NCI-H1436 (cell line): ENCODE measurements at regions not wholly inside any gene's neighbourhood (a gene's known extent, or its start where the extent isn't known, plus 50 kb on each side); places are given as distances from the start of the nearest gene placed in this dataset.
A peak's percentile ranks its signal among the peaks of the same experiment; 100 is the strongest.

Experiments
- DNase-seq: peaks from one replicate; lab custom pipeline; 2025; lab: John Stamatoyannopoulos, UW

DNA sequence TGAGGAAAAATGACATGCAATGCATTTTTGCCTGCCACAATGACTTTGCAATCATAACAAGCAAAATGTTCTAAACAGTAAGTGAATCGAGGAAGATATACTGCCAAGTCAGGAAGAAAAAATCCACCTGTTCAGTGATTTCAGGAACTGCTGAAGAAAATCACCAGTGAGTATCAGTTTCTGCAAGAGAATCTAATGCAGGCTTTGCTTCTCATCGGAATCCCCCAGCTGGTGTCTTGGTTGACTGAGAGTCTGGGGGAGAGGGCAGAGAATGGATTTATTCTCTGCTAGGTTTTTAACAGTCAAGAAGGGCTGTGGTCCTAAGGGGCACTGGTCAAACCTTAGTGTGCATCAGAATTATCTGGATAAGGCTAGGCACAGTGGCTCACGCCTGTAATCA, 363.4 kb downstream of the CDH26 start:
- no peak for DNase-seq

DNA sequence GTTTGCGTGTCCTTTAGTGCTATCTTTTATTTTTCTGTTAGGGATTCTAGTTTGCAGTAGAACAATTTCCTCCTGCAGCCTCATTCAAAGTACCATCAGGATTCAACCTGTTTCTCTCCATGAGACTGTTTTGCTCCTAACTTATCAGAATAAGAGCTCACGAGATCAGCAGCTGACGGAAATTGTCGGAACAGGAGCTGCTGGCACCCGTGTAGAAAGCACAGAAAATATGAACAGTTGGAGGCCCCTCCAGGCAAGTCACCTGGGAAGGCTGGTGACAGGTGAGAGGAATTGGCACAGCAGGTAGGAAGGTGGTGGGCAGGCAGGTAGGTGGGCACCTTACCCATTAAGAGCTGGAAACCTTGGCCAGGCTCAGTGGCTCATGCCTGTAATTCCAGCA, 368.6 kb downstream of the CDH26 start:
- DNase-seq, result no peak

DNA sequence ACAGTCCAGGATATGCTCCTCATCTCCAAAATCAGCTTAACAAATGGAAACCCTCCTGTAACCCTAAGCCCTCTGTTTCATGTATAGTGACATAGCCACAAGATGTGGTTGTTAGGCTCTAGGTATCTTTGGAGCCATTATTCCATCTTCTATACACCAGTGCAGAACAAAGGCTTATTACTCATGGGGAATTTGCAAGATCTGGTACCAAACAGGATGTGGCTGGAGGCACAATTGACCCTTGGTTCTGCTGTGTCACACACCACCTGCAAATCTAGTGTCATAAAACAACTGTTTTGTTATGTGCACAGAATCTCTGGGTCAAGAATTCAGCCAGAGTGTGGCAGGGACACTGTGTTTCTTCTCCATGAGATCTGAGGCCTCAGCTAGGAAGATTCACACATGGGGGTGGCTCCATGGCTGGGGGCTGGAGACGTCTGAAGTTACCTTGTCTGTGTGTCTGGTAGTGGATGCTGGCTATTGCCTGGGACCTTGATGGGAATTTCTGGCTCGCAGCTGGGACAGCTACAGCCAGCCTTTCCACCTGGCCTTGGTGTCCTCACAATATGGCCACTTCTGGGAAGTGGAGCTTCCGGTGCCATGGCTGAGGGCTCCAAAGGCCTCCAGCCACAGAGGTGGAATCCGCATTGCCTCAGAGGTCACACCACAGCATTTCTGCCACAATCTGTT, 369.9 kb downstream of the CDH26 start:
- no peak for DNase-seq

DNA sequence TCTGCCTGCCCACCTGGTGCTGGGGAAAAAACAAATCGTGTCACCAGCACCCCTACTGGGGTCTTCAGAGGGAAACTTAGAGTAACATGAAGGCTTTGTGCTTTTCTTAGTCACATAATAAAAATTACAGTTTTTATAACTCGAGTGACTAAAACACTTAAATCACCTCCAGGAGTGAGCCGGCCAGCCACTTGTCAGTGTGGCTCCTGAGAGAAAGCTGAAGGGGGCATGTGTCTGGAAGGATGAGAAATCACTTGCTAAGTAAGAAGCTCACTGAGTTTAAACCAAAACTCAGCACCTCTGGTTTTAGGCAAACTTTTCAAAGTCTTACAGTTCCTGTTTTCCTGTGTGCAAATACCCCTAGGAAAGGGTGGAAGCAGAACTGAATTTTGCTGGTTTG, 372.2 kb downstream of the CDH26 start:
- no peak for DNase-seq

DNA sequence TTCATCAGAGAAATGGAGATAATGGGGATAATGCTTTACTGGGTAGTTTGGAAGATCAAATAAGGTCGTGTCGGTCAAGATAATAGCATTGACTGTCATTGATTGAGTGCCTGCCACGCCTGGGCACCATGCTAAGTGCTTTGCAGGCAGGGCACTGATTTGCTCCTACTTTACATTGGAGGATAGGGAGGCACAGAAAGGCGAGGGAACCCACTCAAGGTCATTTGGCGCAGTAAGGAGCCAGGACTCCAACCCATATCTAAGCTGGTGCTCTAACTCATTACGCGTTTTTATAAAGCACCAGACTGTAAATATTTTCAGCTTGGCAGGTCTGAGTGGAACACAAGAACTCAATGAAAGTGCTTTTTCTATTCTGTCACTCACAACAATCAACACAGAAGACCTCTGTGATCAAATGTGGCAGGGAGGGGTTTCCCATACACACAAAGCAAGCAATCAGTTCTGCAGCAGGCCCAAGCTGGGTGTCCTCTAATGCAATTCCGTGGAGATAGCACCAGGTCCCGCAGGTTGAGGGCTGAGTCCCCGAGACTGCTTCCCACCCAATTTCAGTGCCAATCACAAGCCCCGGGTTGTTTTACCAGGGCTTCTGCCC, 373.6 kb downstream of the CDH26 start:
- DNase-seq, result no peak

DNA sequence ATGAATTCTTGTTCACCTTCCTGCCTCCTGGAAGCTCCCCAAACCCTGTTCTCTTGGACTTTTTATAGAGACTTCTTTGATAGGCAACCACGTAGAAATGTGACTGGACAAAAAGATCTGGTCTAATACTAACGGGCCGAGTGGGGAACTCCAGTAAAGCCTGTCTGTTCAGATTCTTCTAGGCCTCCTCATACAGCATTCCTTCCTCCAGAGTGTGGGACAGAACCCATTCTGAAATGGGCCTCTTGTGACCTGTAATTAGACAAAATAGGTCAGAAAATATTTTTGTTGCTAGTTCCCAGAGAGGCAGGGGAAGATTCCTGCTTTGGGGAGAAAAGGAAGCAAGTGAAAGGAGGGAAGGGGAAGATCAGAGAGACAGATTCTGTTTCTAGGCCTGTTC, 374.3 kb downstream of the CDH26 start:
- DNase-seq, result no peak

DNA sequence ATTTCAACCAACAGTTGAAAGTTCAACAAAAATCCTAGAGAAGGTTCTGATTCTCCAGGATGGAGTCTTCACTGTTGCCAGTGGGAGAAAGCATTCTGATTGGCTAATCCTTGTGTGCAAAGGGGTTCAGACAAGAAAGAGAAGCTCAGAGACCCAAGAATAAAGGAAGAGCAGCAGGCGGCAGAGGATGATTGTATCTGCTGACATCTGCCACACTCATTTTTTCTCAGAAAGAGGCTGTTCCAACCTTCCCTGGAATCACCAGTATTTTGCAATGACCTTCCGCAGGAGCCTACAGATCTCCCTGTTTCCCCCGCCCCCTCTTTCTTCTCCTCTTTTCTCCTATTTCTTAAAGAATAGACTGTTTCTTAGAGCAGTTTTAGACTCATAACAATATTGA, 376.7 kb downstream of the CDH26 start:
- no peak for DNase-seq

DNA sequence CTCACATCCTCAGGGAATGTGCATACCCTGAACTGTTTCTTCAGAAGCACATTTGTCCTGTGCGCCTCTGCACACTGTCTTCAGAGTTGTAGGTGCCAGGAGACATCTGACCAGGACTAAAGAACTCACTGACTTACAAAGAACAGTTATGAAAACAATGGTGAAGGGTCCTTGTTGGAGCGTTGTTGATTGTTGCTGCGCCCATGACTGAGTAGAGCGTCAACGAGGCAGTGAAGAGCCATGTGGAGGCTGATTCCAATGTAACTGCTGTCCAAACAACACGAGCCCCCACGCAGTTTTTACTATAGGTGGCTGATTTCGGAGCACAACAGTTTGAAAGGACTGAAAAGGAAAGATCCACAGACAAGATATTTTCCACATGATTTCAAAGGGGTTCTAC, 380.3 kb downstream of the CDH26 start:
- no peak for DNase-seq

DNA sequence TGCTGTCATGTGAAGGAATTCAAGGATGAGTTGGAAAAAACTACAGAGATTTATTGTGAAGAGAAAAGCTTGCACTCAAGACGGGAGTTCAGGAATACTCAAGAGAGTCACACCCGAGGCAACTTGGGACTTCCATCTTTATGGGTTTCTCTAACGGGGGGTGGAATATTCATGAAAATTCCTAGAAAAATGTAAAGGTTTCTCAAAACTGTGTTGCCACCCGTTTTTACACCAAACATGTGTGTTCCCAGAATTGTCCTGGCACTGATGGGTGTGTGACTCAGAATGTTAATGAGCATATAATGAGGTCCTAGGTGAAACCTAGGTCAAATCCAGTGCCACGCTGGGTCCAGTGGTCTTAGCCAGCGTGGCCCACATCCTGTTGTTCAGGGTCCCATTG, 381.5 kb downstream of the CDH26 start:
- DNase-seq, result no peak

DNA sequence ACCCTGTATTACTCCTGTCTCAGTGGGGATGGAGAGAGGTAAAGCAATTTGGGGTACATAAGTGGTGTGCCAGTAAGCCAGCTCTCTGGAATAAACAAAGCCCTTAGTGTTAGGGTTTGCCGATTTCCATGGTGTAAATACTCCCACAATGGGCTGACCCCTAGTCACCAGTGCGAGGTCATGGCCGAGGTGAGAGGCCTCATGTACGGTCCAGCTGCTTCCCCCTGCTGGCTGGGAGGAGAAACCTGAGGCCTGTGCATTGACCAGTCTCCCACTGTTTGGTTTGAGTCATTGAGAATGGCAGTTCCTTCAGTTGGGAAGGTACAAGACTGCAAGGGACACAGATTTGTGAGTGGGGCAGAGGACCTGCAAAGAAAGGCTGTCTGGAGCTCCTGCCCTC, 382.0 kb downstream of the CDH26 start:
- DNase-seq, result no peak

DNA sequence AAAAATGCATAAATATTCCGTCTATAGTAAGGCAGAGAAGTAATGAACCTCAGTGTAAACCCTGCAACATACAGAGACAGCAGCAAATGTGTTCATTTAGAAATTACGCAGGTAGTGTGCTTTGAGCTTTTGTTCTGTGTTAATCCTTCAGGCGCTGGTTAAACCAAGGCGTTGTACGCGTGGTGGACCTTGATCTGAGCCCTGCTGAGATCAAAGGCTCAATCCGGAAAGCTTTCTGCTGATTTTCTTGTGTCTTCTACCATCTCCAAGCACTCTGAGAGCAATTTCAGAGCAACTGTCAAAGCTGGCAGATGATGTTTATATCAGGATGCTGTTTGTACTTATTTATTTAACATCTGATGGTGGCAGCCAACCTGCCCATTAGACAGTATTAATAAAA, 382.8 kb downstream of the CDH26 start:
- no peak for DNase-seq

DNA sequence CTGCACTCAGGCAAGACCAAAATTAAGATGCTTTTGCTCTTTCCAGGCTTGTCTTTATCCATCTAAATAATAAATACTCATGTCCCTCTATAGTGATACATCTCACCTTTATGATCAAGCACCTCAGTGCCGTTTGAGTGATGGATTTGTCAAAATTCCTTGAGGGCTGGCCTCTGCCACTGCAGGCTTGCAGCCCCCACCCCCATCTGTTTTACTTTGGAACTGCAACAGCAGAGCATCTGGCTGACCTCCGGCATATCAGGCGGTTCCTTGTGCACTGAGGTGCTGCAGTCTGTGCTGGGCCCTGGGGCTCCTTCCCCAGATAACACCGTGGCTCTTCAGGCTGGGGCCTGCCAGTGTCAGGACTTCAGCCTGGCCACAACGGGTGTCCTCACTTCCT, 386.9 kb downstream of the CDH26 start:
- no peak for DNase-seq

DNA sequence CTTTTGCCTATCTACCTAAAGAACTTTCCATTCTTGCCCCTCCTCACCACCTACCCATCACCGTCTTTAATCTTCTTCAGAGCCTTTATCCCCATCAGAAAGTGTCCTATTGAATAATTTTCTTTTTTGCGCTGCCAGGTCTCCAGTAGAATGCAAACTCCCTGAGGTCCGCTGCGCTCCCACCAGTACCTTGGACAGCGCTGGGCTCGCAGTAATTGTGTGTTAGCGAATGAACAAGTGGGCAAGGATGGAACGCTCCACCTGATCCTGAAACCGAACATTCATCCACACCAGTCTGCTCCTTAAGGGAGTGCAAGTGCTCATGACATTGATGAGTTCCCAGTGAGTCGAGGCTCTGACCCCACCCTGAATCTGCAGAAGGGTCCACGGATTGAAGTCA, 391.2 kb downstream of the CDH26 start:
- no peak for DNase-seq

DNA sequence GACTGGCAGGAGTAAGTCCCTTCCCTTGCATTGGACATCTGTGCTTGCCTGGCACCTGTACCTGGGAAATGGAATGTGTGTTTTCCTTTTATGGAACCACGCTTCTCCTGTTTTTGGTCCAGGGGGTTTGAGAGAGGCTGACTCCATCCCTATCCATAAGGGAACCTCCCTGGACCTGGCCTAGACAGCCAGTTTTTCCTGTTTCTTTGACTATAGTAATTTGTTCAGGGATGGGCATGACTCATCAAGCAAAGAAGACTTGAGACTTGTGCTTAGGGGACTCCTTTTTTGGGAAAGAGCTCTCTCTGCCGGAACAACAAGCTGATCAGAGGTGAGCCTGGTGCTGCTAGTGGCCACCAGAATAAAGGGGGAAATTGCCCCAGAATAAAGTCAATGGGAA, 393.8 kb downstream of the CDH26 start:
- DNase-seq, result no peak

DNA sequence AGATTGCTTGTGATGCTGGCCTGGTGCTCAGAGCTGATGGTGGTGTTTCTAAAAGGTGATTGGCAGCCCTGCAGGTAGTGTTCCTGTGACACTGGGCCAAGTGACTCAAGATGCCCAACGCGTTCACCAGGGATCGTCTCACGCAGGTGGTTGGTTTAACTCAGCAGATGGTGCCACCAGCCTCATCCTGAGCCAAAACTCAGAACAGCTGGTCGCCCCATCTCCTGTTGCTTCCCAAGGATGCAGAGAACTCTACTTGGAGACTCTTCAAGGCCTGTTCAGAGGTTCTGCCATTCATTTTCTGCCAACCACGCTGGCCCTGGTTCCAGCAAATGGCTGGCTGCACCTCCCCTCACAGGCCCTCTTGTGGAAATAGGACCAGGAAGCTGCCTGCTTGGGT, 394.4 kb downstream of the CDH26 start:
- no peak for DNase-seq

DNA sequence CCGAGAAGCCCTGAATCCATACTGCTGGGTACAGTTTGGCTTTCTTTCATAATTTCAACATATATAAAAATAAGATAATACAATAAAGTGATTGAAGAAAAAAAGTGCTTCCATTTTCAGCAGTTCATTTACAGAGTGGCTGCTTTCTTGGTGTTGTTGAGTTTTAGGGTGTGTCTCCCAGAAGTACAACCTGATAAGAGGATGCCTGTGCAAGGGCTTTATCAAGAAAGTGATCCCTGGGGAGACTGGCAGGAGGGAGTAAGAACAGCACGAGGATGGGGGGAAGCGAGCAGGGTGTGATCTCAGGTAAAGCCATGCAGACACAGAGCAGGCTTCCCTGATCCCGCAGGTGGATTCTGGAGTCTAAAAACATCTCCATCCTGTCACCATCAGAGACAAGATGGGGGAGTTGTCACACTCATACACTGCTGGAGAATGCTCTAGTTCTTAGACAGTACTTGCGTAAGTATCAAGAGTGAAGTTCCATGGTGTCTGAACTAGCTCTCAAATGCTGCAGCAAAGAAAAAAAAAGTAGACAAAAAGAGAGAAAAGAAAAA, 395.9 kb downstream of the CDH26 start:
- DNase-seq, result no peak

DNA sequence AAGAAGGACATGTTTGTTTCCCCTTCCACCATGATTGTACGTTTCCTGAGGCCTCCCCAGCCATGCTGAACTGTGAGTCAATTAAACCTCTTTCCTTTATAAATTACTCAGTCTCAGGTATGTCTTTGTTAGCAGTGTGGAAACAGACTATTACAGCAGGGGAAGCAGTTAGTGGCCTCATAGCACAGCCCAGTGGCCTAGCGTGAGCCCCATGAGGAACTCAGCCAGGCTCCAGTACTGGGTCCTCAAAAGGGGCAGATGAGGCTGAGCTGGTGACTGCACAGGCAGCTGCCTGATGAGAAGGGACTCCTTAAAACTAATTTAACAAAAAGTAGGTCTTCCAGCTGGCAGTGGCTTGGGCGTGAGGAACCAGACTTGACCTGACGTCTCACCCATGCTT, 399.9 kb downstream of the CDH26 start:
- DNase-seq, result no peak

DNA sequence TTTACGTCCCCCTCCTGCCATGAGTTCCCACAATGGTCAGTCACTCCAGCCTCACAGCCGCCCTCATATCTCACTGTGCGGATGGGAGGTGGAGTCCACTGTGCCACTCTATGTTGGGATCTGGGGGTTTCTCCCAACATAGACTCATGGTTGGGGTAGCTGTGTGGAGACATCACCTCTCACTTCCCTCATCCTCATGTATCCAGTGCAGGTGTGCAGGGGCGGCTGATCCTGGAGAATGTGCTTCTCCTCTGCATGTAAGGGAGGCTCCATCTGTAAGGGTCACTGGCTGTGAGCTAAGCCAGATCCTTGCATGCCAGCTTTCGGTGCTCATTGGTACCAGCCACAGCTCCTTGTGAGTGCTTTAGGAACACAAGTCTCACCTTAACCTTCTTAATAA, 400.8 kb downstream of the CDH26 start:
- DNase-seq, result no peak

DNA sequence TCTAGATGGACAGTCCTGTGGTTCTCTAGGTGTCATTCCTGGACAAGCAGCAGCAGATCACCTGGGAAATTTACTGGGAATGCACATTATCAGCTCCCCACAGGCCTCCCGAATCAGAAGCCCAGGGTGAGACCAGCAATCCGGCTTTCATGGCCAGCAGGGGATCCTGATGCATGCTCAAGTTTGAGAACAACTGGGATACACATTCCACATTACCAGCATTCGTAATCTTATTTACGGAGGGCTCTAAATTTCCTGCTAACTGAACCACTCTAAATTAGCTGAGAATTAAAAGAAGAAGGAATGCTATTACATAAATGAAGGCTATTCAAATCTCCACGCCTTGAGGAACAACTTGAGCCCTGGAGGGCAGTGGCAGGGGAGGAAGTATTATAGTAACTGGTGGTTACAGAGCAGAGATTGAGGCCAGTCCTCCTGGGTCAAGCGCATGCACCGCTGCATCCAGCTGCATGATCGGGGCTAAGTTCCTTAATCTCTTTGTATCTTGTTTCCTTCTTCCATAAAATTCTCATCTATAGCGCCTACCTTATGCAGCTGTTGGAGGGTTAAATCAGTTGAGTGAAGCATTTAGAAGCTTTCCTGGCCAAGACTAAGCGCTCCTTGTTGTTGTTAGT, 403.7 kb downstream of the CDH26 start:
- DNase-seq, result no peak

DNA sequence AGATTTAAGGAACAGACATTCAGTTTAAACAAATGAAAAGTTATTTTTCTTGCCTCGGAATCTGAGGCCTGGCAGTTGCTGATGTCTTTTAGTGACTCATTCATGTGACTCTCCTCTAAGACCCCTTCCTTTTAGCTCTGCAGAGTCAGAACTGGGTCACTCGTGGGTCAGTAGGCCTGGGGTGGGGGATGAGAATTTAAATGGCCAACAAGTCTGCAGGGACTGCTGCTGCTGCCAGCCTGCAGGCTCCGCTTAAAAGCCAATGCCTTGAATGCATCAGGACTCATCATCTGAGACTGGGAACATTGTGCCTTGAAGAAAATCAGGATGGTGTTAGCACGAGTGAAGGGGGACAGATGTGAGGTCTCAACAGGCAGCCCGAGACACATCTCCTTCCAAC, 404.3 kb downstream of the CDH26 start:
- DNase-seq, result no peak

DNA sequence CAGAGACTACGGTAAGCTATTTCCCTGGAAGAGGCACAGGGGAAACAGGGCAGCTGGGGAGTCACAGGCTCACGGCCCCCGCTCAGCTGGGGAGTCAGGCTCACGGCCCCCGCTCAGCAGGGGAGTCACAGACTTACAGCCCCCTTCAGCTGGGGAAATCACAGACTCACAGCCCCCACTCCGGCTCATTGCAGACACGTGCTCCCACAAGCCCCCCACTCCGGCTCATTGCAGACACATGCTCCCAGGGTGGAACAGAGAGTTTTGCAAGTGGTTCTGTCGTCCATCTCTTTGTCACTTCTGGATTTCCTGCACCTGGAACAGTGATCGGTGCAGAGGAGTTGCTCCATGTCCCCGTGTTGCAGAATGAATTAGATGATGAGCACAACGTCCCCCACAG, 405.5 kb downstream of the CDH26 start:
- no peak for DNase-seq

DNA sequence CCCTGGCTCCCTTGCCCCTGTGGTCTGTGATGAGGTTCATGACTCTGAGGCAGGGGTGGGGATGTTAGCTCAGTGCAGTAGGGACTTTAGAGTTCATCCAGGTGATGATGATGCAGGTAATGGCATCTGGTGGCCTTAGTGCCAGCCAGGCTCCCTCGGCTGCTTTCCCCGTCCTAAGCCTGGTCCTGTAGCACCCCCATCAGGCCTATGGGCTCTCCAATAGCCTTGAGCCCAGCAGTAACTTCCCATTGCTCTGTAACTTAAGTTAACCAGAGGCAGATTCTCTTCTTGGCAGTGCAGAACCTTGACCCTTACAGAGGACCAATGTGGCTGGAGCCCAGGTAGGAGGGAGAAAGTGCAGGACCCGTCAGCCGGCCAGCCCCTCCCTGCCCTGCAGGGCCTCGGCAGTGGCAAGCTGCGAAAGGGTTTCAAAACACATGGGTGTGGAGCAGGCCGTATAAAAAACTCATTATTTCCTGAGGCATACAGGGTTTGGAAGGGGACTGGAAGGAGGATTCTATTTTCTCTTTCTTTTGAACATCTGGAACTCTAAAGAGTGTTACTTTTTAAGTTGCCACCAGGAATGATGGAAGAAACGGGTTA, 406.9 kb downstream of the CDH26 start:
- DNase-seq, result peak; percentile 5

DNA sequence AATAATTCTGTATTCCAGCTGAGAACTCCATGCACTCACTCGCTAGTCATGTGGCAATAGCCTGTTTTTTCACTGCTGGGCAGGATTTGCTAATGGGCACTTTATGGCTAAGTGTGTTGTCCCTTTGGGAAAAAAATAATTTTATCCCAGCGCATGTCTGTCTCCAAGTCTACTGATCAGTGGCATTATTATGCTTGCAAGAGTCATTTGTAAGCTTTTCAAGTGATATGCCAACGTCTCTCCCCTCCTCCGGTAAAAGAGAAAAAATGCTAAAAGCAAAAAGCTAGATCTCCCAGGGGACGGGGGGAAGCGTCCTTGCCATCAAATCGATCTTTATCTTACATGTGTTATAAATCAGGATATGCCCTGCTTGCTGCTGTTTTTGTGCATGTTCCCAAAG, 407.7 kb downstream of the CDH26 start:
- DNase-seq, result peak; percentile 75
